ENCODE measurements at regions not wholly inside any gene's neighbourhood (a gene's known extent, or its start where the extent isn't known, plus 50 kb on each side); places are given as distances from the start of the nearest gene placed in this dataset.

- Histone ChIP-seq H3K9ac (ENCODE audit: low read length) (no peak overlapping the region), H3K36me3 (ENCODE audit: insufficient read depth, low read length) (no peaks in the 10 kb centered on the region), H3F3A (ENCODE audit: insufficient read depth, low read length, poor library complexity, severe bottlenecking) (no peaks in the 10 kb centered on the region), H3K9me2 (ENCODE audit: insufficient read depth, low read length) (no peaks in the 10 kb centered on the region), H3K9me3 (ENCODE audit: low read length) (no peaks in the 10 kb centered on the region), H3K27me3 (ENCODE audit: insufficient read depth, low read depth, low read length) (no peaks in the 10 kb centered on the region), H4K20me1 (ENCODE audit: insufficient read depth) (no peaks in the 10 kb centered on the region), H3K27ac (ENCODE audit: low read length) (no peak overlapping the region), H3K4me3 (ENCODE audit: low read length) (no peak overlapping the region), H2AFZ (ENCODE audit: low read depth, low read length) (no peak overlapping the region), H3K79me2 (replicated peaks; ENCODE audit: insufficient read depth, low read length) (no peaks in the 10 kb centered on the region), H3K4me2 (ENCODE audit: low read length) (no peak overlapping the region)
- TF ChIP-seq SMC3 (conservative IDR thresholded peaks at IDR 0.05; ENCODE audit: poor library complexity) = no peak
- no peak for TF ChIP-seq EP300 (conservative IDR thresholded peaks at IDR 0.05; ENCODE audit: poor library complexity, severe bottlenecking)
- TF ChIP-seq CTCF (IDR thresholded peaks at IDR 0.05; ENCODE audit: poor library complexity, severe bottlenecking) = no peak
- no peak for TF ChIP-seq MXI1 (conservative IDR thresholded peaks at IDR 0.05; ENCODE audit: poor library complexity, severe bottlenecking)
- TF ChIP-seq POLR2AphosphoS5 (IDR thresholded peaks at IDR 0.05) = no peak
- TF ChIP-seq REST (IDR thresholded peaks at IDR 0.05; ENCODE audit: borderline replicate concordance) = no peak
- no peak for TF ChIP-seq EZH2 (IDR thresholded peaks at IDR 0.05; ENCODE audit: borderline replicate concordance, insufficient read depth, low read length, poor library complexity, severe bottlenecking)
- TF ChIP-seq TAF1 (IDR thresholded peaks at IDR 0.05; ENCODE audit: low read depth) = no peak
- TF ChIP-seq RAD21 (conservative IDR thresholded peaks at IDR 0.05) = no peak
Measured at GRCh38 chr17:13869331-13869940, 199.9 kb upstream of the COX10 start.

GRCh38 chr17:13871261-13871660, 198.0 kb upstream of the COX10 start:
- H2AFZ ChIP-seq (ENCODE audit: low read depth, low read length) = no peak overlapping the region
- no peaks in the 10 kb centered on the region for H3K9me3 ChIP-seq (ENCODE audit: low read length)
- no peaks in the 10 kb centered on the region for H3K36me3 ChIP-seq (ENCODE audit: insufficient read depth, low read length)
- no peak for TF ChIP-seq CTCF (IDR thresholded peaks at IDR 0.05; ENCODE audit: poor library complexity, severe bottlenecking)
- no peak for TF ChIP-seq MXI1 (conservative IDR thresholded peaks at IDR 0.05; ENCODE audit: poor library complexity, severe bottlenecking)
- no peak for TF ChIP-seq RAD21 (conservative IDR thresholded peaks at IDR 0.05)
- TF ChIP-seq REST (IDR thresholded peaks at IDR 0.05; ENCODE audit: borderline replicate concordance) = no peak
- no peak for TF ChIP-seq SMC3 (conservative IDR thresholded peaks at IDR 0.05; ENCODE audit: poor library complexity)
- TF ChIP-seq POLR2AphosphoS5 (IDR thresholded peaks at IDR 0.05) = no peak
- TF ChIP-seq EZH2 (IDR thresholded peaks at IDR 0.05; ENCODE audit: borderline replicate concordance, insufficient read depth, low read length, poor library complexity, severe bottlenecking) = no peak
- no peak for TF ChIP-seq TAF1 (IDR thresholded peaks at IDR 0.05; ENCODE audit: low read depth)
- no peak for TF ChIP-seq EP300 (conservative IDR thresholded peaks at IDR 0.05; ENCODE audit: poor library complexity, severe bottlenecking)
- H3K9me2 ChIP-seq (ENCODE audit: insufficient read depth, low read length) = no peaks in the 10 kb centered on the region
- no peaks in the 10 kb centered on the region for H3F3A ChIP-seq (ENCODE audit: insufficient read depth, low read length, poor library complexity, severe bottlenecking)
- H3K79me2 ChIP-seq (replicated peaks; ENCODE audit: insufficient read depth, low read length) = no peaks in the 10 kb centered on the region
- H3K9ac ChIP-seq (ENCODE audit: low read length) = no peak overlapping the region
- no peak overlapping the region for H3K4me2 ChIP-seq (ENCODE audit: low read length)
- no peaks in the 10 kb centered on the region for H4K20me1 ChIP-seq (ENCODE audit: insufficient read depth)
- no peak overlapping the region for H3K4me3 ChIP-seq (ENCODE audit: low read length)
- no peak overlapping the region for H3K27ac ChIP-seq (ENCODE audit: low read length)
- no peaks in the 10 kb centered on the region for H3K27me3 ChIP-seq (ENCODE audit: insufficient read depth, low read depth, low read length)
